Cardiac muscle cell (in vitro differentiated cells and primary cell): ENCODE measurements at regions not wholly inside any gene's neighbourhood (a gene's known extent, or its start where the extent isn't known, plus 50 kb on each side); places are given as distances from the start of the nearest gene placed in this dataset.
A peak's percentile ranks its signal among the peaks of the same experiment; 100 is the strongest.

ENCODE experiments used
- DNase-seq, 2 donors: peaks; one replicate each; pipeline versions ENCODE4 v3.0.0 to v3.0.0-alpha.2; 2010 to 2017; ENCODE audit warnings: low read depth in 1 of 2, low spot score in 1 of 2
- H3K27ac ChIP-seq: fragments of 200-600 bp; sonication (generic); 2 replicates; pipeline ENCODE4 v1.5.1; 2016
- H3K27me3 ChIP-seq: fragments of 200-600 bp; sonication (generic); 2 replicates; pipeline ENCODE4 v1.6.0; 2016; ENCODE audit warnings: control low read depth
- H3K36me3 ChIP-seq: fragments of 200-600 bp; sonication (generic); 2 replicates; pipeline ENCODE4 v1.5.1; 2016; ENCODE audit warnings: control low read depth
- H3K4me1 ChIP-seq: fragments of 200-600 bp; sonication (generic); 2 replicates; pipeline ENCODE4 v1.8.1; 2017; ENCODE audit warnings: low read depth, mild to moderate bottlenecking, mixed run types
- H3K4me3 ChIP-seq: fragments of 200-600 bp; sonication (generic); 2 replicates; pipeline ENCODE4 v1.5.1; 2016; ENCODE audit warnings: mild to moderate bottlenecking
- H3K9me3 ChIP-seq: fragments of 200-600 bp; sonication (generic); 2 replicates; pipeline ENCODE4 v1.5.1; 2017; ENCODE audit warnings: low read depth, mild to moderate bottlenecking, control low read depth
- TF ChIP-seq, protein P1 (sequence below): IDR thresholded peaks from 2 replicates; pipeline ENCODE4 v1.5.1; 2012; ENCODE audit warnings: low read depth, mild to moderate bottlenecking, low read length

DNA sequence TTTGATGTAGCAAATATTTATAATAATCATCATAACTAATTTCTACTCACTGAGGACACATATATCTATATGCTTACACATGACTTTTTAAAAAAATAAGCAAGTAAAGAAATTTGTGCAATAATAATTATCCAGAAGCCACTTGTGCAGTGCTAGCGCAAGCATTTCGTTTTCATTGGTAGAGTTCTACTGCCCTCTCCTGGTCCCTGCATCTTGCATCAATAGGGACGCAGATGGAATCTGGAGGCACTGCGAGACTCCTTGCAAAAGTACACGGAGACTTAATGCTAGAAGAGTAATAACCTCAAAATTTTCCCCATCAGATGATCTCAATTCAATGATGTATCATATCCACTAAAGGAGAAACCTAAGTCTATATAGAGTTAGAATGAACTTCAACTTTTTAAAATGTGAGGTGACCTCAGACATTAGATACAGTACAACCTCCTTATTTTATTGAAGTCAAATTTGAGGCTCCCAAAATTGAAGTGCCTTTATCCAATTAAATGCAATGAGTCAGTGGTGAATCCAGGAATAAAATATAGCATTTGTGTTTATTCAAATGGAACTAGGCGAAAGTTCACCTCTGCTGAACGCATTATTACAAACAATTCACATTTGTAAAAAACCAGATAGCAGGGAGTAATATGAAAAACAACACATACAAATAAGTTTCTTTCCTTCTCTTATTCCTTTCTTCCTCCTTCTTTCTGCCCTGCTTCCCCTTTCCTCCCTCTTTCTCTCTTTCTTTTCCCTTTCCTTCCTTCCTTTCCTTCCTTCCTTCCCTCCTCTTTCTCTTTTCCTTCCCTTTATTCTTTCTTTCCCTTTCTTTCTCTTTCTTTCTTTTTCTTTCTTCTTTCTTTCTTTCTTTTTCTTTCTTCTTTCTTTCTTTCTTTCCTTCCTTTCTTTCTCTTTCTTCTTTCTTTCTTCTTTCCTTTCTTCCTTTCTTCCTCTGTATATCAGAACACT is 450.0 kb downstream of the ANKRD50 start:
- DNase-seq: peak; percentile 83 to 96
- Histone ChIP-seq H3K9me3 (no peaks in the 10 kb centered on the region), H3K36me3 (no peaks in the 10 kb centered on the region), H3K27me3 (no peaks in the 10 kb centered on the region), H3K27ac (no peak overlapping the region), H3K4me3 (no peak overlapping the region), H3K4me1 (no peaks in the 10 kb centered on the region)
- TF ChIP-seq, protein P1, sequence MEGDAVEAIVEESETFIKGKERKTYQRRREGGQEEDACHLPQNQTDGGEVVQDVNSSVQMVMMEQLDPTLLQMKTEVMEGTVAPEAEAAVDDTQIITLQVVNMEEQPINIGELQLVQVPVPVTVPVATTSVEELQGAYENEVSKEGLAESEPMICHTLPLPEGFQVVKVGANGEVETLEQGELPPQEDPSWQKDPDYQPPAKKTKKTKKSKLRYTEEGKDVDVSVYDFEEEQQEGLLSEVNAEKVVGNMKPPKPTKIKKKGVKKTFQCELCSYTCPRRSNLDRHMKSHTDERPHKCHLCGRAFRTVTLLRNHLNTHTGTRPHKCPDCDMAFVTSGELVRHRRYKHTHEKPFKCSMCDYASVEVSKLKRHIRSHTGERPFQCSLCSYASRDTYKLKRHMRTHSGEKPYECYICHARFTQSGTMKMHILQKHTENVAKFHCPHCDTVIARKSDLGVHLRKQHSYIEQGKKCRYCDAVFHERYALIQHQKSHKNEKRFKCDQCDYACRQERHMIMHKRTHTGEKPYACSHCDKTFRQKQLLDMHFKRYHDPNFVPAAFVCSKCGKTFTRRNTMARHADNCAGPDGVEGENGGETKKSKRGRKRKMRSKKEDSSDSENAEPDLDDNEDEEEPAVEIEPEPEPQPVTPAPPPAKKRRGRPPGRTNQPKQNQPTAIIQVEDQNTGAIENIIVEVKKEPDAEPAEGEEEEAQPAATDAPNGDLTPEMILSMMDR: peak; percentile 89

DNA sequence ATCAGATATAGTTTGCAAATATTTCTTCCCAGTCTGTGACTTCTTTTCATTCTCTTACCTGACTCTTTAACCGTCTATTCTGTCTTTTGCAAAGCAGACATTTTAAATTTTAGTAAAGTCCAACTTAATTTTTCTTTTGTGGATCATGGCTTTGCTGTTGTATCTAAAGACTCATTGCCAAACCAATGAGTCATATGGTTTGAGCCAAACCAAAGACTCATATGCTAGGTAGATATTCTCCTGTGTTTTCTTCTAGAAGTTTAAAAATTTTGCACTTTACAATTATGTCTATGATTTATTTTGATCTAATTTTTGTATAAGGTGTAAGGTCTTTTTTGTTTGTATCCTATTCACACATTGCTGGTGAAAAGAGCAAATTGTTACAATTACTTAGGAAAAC is 446.8 kb downstream of the ANKRD50 start:
- DNase-seq: peak in 1 of 2 donors; percentile 15
- H3K27me3 ChIP-seq: no peaks in the 10 kb centered on the region
- H3K36me3 ChIP-seq: no peaks in the 10 kb centered on the region
- TF ChIP-seq, protein P1: no peak
- no peaks in the 10 kb centered on the region for H3K9me3 ChIP-seq
- H3K4me3 ChIP-seq: no peak overlapping the region
- H3K4me1 ChIP-seq: no peaks in the 10 kb centered on the region
- H3K27ac ChIP-seq: no peak overlapping the region

DNA sequence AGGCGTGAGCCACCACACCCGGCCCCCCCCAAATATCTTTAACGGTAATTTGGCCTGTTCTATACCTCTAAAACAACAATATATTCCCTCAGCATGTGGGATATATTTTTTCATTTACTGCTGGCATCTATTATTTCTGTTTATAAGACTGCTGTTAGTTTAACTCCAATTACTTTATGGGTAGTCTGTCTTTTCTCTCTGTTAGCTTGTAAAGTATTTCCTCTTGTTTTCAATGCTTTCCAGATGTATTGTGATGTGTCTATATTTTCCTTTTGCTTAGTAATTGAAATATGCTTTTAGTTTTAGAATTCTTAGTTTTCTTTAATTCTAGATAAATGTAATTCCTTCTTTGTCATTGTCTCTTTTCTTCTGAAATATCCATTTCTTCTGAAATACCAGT is 445.8 kb downstream of the ANKRD50 start:
- no peaks in the 10 kb centered on the region for H3K27me3 ChIP-seq
- no peaks in the 10 kb centered on the region for H3K4me1 ChIP-seq
- H3K27ac ChIP-seq: no peak overlapping the region
- H3K36me3 ChIP-seq: no peaks in the 10 kb centered on the region
- H3K9me3 ChIP-seq: no peaks in the 10 kb centered on the region
- DNase-seq: no peak
- TF ChIP-seq, protein P1: no peak
- H3K4me3 ChIP-seq: no peak overlapping the region

DNA sequence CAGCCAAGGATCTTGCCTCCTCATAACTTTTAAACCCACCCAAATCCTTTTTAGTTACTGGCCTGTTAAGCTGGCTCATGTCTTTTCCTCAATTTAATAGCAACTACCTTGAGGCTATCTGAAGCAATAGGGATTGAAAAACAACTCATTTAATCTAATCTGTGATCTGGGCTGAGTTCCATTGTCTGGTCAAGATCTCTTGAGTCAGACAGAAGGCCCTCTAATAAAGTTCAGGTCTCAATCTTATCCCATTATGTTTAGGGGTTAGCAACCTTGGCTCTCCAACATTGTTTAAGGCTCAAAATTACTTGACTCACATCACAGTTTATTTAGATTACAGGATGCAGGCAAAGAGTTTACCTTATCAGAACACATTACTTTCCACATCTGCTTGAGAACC is 436.1 kb downstream of the ANKRD50 start:
- DNase-seq: no peak
- H3K36me3 ChIP-seq: no peaks in the 10 kb centered on the region
- peaks cover 8% of the 10 kb centered on the region for H3K4me1 ChIP-seq
- no peak overlapping the region for H3K4me3 ChIP-seq
- no peaks in the 10 kb centered on the region for H3K27me3 ChIP-seq
- TF ChIP-seq, protein P1: no peak
- no peak overlapping the region for H3K27ac ChIP-seq
- no peaks in the 10 kb centered on the region for H3K9me3 ChIP-seq

DNA sequence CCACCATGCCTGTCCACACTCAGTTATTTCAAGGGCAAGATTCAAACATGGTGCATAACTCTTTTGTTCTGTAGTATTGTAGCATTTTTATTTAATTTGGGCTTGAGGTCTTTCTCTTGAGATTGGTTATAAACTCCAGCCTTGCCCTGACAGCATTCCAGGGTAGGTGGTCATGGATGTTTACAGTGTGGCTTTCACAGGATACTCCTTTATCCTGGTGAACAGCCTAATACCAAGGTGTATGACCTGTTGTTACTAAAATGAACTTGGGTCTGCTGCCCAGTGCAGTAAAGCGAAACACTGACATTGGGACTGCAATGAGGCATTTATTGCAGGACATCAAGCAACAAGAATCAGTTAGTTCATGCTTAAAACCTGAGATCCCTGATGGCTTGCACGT is 434.8 kb downstream of the ANKRD50 start:
- Histone ChIP-seq H3K36me3 (no peaks in the 10 kb centered on the region), H3K9me3 (no peaks in the 10 kb centered on the region), H3K27me3 (no peaks in the 10 kb centered on the region), H3K4me3 (no peak overlapping the region), H3K4me1 (peaks cover 8% of the 10 kb centered on the region), H3K27ac (no peak overlapping the region)
- TF ChIP-seq, protein P1: no peak
- no peak for DNase-seq
